Suppressor macrophage treated with lipopolysaccharide for 4 hours (primary cell): ENCODE measurements at regions not wholly inside any gene's neighbourhood (a gene's known extent, or its start where the extent isn't known, plus 50 kb on each side); places are given as distances from the start of the nearest gene placed in this dataset.

Experiments used
- DNase-seq: peaks from one replicate; pipeline ENCODE4 v3.0.0-alpha.2; 2020

- DNase-seq = no peak
Measured at GRCh38 chr2:193334401-193334800, 1139.7 kb upstream of the TMEFF2 start.

DNA sequence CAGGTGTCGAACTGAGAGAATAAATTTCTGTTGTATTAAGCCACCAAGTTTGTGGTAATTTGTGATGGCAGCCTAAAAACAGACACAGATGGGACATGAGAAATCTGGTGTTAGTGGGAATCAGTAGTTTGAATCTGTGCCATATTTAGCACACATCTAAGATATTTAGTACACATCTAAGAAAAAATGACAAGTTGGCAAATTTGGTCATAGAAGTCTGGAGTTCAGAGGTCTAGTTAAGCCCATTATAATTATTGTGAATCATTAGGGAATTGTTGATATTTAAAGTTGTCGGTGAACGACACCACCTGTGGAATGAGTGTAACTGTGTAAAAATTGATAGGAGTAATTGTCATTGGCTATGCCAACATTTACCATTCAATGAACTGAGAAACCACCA lies 1138.8 kb upstream of the TMEFF2 start:
- DNase-seq = no peak

DNA sequence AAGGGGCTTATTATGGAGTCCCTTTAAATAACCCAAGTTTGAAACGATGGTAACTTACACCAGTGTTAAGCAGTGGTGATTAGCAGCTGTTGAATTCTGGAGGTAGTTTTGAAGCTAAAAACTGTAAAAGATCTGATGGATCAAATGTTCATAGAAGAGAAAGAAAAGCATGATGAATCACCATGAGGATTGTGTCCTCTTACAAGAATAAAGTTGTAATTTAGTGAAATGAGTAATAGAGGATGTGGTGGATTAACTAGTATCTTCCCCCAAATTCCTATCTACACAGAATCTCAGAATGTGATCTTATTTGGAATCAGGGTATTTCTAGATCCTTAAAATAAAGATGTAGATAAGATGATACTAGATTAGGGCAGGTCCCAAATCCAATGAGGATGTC lies 1138.2 kb upstream of the TMEFF2 start:
- peak; percentile 37 for DNase-seq

DNA sequence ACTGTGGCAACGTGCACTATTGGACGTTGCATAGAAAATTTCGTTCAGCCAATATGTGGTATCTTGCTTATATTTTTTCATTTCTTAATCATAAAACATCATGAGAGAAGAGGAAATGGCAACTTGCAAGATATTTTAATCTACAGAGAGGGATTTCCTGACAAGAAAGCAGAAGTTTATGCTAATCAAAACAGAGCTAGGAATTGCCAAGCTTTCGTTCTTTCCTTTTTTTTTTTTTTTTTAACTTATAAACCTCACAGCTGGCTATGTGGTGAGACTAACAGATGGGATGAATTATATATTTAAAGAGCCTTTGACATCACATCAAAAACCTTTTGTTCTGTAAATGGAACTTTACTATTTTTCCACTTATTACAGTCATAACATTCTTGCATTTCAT lies 1136.9 kb upstream of the TMEFF2 start:
- peak; percentile 72 for DNase-seq

GRCh38 chr2:193326296-193326695 lies 1131.6 kb upstream of the TMEFF2 start:
- peak; percentile 37 for DNase-seq

DNA sequence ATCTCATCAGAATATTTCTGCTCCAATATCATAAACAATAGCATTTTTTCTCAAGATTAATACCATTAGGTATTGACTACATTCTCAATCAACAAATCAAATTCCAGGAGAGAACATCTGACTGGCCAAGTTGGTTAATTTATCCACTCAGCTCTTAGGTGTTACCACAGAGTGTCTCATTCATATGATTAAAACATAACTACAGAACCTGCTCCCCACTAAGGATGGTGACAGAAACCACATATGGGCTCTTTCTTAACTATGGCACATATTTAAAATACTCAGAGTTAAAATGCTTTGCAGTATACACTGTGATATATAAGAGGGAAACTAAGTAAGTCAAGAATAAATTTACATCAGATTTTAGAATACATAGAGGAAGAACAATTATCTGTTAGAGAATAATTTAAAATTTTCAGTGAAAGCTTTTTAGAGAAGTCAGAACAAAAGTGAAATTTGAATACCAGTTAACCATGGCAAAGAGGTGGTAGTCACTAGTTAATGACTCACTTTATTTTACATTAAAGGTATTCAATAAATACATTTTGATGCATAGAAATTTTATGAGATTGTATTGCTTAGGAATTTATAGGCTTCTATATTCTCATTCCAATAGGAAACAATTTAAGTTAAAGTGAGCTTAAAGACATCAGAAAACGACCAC lies 1120.8 kb upstream of the TMEFF2 start:
- DNase-seq = no peak

DNA sequence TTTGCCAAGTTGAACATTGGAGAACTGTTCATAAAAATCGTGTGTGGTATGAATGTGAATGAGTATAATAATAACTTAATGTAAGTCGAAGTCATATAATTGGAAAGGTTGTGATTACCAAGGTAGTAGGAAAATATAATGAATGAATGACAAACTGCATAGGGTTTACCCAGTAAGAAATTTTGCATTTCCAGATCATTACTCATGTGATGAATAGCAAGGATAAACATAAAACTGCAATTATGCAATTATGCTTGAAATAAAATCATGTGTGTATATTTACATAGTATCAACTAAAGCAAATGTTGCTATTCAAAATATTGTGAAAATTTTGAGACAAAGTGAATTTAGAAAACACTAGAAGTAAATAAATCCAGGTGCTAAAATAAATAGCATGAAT lies 1108.7 kb upstream of the TMEFF2 start:
- DNase-seq = no peak

DNA sequence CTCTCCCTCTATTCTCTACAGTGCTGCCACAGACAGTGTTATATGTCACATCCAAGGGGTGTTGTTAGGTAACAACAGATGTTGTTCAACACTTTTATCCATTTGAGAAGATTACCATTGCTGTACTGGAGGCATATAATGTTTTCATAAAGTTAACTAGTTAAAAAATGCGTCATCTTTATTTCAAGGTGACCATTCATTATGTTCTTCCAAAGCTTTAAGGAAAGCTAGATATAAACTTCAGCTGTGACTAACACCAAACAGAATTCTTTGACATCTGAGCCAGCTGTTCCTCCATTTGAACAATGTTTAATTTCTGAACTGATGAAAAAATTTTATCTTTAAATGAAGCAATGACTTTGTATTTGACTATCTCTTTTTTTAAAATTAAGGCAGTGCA lies 1099.6 kb upstream of the TMEFF2 start:
- no peak for DNase-seq

DNA sequence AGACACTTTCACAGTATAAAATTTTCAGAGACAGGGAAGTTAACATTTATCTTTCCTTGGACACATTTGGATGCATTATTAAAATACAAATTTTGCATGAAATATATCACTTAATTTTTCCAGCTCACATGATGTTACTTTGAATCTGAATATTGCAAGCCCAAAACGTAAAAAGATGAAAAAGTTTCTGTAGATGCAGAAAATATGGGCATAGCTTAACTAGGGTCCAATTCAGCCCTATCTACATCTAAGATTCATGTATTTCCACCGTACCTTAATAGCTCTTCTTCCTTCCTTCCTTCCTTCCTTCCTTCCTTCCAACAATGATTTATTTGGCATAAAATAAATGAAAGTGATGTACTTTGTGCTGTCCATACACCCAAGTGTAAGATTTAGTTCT lies 1084.6 kb upstream of the TMEFF2 start:
- DNase-seq = no peak

DNA sequence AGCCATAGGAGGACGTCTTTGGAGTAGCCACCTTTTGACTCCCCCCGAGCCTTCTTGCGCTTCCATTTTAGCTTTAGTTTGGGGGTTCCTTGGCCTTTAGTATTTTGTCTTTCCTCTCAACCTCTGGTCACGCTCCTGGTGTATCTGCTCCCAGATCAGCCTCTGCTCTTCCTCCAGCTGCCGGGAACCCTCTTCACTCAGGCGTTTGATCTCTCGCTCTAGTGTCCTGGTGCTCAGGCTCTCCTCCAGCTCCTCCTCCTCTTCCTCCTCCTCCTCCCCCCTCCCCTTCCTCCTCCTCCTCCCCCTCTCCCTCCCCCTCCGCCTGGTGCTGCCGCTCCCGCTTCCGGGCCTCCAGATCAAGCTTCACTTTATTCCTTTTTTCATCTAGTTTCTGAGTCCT lies 1082.3 kb upstream of the TMEFF2 start:
- DNase-seq = no peak

DNA sequence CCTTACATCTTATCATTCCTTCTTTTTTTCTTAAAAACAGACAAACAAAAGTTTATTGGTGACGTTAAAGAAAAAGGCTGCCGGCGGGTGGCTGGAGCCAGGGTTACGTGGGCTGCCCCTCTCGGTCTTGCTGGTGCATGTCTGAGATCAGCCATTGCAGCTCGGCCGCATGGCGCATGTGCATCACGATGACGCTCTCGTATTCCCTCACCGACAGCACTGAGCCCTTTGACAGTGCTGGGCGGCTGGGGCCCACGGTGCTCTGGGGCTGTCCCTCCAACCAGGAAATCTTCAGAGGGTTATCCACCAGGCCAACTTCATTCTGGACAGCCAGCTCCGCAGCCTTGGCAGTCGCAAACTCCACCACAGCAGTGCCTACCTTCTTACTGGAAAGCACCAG lies 1081.8 kb upstream of the TMEFF2 start:
- DNase-seq = no peak

DNA sequence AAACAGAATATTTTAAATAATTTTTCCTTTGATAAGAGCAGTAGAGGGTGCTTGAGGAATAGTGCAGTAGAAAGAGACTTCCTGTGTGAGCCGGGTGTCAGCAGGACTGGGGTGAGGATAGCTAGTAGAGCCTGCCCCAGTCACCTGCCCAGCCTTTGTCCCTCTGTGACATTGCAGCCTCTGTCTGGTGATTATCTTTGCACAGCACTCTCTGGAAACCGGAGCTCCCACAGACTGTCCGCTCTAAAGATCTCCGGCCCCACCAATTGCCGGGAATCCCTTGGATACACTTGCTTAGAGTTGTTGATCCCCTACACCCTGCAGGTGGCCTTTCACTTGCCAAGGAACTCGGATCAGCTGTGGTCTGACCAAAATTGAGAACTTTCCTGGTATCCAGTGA lies 1081.3 kb upstream of the TMEFF2 start:
- DNase-seq = no peak

DNA sequence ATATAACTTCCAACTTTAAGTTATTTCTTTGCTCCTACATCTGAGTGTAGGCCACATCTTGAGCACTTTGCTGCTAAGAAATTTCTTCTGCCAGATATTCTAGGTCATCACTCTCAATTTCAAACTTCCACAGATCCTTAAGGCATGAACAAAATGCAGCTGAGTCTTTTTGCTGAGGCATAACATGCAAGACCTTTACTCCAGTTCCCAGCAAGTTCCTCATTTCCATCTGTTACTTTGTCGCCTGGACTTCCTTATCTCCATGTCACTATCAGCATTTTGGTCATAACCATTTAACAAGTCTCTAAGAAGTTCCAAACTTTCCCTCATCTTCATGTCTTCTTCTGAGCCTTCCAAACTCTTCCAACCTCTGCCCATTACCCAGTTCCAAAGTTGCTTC lies 1077.3 kb upstream of the TMEFF2 start:
- peak; percentile 50 for DNase-seq

- DNase-seq = no peak
Measured at GRCh38 chr2:193270816-193271215, 1076.1 kb upstream of the TMEFF2 start.

GRCh38 chr2:193267496-193268002 lies 1072.8 kb upstream of the TMEFF2 start:
- DNase-seq = no peak

DNA sequence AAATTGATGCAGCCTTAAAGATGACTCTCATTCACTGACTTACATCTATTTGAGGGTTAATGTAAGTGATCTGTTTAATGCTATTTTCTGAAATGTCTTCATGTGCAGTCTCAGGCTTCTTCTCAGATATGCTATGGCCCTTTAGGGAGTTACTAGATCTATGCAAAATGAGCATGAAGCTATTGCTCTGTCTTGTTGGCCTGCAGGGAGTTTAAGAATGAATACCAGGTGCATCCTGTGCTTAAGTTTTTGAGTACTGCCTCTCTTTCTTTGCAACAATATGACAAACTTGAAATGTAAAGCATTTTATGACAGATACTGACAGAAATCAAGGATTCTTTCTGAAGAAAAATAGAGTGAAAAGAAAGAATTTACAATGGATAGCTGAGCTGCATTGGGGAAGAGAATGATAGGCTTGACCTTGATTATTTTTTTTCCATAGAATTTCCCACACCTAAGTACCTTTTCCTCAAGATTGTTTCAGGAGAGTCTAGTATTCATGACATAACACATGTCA lies 1058.3 kb upstream of the TMEFF2 start:
- DNase-seq = no peak

DNA sequence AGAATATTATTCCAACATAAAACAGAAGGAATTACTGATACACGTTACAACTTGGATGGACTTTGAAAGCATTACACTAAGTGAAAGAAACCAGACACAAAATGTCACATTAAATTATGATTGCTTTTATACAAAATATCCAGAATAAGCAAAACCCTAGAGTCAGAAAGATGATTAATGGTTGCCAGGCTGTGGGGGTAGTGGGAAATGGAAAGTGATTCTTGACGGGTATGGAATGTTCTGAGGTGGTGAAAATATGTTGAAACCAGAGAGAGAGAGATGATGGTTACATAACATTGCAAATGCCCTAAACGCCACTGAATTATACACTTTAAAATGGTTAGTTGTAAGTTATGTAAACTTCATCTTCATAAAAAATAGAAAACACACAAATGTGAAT lies 1057.2 kb upstream of the TMEFF2 start:
- no peak for DNase-seq

DNA sequence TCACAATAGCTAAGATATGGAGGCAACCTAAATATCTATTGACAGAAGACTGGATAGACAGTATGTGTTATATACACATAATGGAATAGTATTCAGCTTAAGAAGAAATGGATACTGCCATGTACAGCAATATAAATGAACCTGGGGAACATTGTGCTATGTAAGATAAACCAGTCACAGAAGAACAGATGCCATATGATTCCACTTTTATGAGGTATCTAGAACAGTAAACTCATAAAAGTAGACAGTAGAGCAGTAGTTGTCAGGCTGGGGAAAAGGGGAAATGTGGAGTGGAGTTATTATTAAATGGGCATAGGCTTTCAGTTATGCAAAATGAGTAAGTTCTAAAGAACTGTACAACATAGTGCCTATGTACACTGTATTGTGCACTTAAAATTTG lies 1055.7 kb upstream of the TMEFF2 start:
- no peak for DNase-seq

GRCh38 chr2:193240752-193241151 lies 1046.0 kb upstream of the TMEFF2 start:
- DNase-seq = no peak

GRCh38 chr2:193231634-193232033 lies 1036.9 kb upstream of the TMEFF2 start:
- no peak for DNase-seq

- DNase-seq = no peak
Measured at GRCh38 chr2:193228276-193228675, 1033.5 kb upstream of the TMEFF2 start.

DNA sequence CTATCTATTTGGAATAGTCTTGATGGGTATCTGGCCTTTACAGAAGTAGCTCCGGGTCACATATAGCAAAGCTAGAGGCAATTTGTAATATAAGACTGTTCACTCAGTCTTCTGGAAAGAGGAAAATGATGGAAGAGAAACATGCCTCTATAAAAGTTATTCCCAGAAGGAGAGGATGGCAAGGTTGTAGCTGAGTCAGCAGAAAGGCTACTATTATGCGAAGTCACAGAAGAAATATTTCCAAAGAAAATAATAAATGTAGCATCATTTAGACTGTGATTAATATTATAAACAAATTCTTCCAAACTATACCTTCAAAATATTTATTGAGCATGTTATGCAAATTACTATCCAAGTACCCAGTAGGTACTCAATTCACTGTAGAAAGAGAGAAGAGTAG lies 1027.7 kb upstream of the TMEFF2 start:
- no peak for DNase-seq

- no peak for DNase-seq
Measured at GRCh38 chr2:193219413-193219812, 1024.7 kb upstream of the TMEFF2 start.

DNA sequence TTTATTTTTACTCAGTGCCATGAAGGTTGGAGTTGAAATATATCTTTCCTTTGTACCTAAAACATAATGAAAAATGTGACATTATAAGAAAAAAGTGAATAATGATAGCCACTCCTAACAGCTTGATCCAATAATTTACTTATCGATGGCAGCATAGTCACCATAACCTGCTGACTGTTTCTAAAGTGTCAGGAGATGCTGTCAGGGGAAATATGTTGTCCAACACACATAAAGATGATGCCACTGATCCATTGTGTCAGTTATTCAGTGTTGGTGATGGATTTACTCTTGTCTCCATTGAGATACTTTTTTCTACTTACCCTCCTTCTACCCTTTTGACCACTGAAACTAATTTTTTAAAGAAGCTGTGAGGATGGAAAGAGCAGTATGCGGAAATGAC lies 1006.9 kb upstream of the TMEFF2 start:
- DNase-seq = no peak

DNA sequence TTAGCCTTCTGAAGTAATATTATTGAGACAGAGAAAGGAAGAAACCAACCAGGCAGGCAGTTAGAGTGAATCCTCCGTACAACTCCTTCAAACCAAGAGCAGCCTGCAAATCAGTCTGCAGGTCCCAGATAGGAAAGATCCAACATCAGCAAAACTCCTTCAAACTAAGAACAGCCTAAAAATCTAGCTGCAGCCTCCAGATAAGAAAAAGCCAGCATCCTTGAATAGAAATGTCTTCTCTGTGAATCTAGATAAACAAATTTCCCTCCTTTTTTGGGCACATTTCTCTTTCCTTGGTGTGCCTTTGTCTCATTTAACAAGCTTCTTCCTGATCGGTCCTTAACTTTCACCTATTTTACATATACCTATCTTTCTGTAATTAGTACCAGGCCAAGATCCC lies 1004.6 kb upstream of the TMEFF2 start:
- no peak for DNase-seq
